K562 (cell line): ENCODE measurements at regions not wholly inside any gene's neighbourhood (a gene's known extent, or its start where the extent isn't known, plus 50 kb on each side); places are given as distances from the start of the nearest gene placed in this dataset.

Experiments used
- ATAC-seq: fragments of 200-7000 bp; cut with Tn5 transposase; 3 replicates; pipeline ENCODE4 v1.9.1; 2020; ENCODE audit warnings: moderate library complexity
- BruUV-seq: library from RNA; stranded (reverse); fragments of 400-500 nt; replicated peaks from 2 replicates; lab custom pipeline; 2021; lab: Mats Ljungman, UMichigan
- CTCF ChIA-PET: fragments of 300-600 bp; formaldehyde crosslinking; extraction: SDS; loops from one replicate; lab custom pipeline; 2021; ENCODE audit warnings: low intra/inter-chr PET ratio; lab: Yijun Ruan, JAX
- POLR2A ChIA-PET: fragments of 300-600, 350-650 bp; sonication (Branson Sonifier 250); formaldehyde crosslinking; extraction: SDS; loops from one replicate; lab custom pipeline; 2021; ENCODE audit warnings: antibody characterized with exemption, inconsistent platforms; lab: Yijun Ruan, JAX
- DNase-seq, 4 experiments: peaks; one replicate each; pipeline versions ENCODE4 v3.0.0 to v3.0.0-alpha.2; 2011 to 2018; ENCODE audit warnings: low spot score in 3 of 4, mixed read lengths in 3 of 4; ENCODE audit errors: extremely low read depth in 1 of 4
- FAIRE-seq: peaks from 2 replicates; lab custom pipeline; 2011; peaks lifted over from hg19 to GRCh38; lab: Jason Lieb, UNC
- H2AFZ ChIP-seq: 2 replicates; pipeline ENCODE4 v1.6.0; 2011; ENCODE audit warnings: low read depth, low read length, control low read depth, inconsistent platforms
- H3K27ac ChIP-seq: fragments of 200-600 bp; 3 replicates; pipeline ENCODE4 v1.8.0; 2011; ENCODE audit warnings: low read depth, mild to moderate bottlenecking, control low read depth, inconsistent platforms, low read length, moderate library complexity, mixed read lengths; ENCODE audit errors: extremely low read depth
- H3K27me3 ChIP-seq, 2 experiments: fragments of 300-600 bp in 1 of 2; 2 replicates in 1 of 2; 3 replicates in 1 of 2; pipeline versions ENCODE4 v1.6.0 to v1.8.0; 2011; ENCODE audit warnings: inconsistent platforms in 2 of 2, low read length in 2 of 2, mild to moderate bottlenecking in 1 of 2, mixed read lengths in 1 of 2, moderate library complexity in 1 of 2; ENCODE audit not compliant: control insufficient read depth in 2 of 2, insufficient read depth in 2 of 2
- H3K36me3 ChIP-seq: fragments of 300-600 bp; 3 replicates; pipeline ENCODE4 v1.8.0; 2011; ENCODE audit warnings: mild to moderate bottlenecking, low read length, inconsistent platforms; ENCODE audit not compliant: control insufficient read depth, insufficient read depth
- H3K4me1 ChIP-seq, 2 experiments: fragments of 200-600 bp in 1 of 2; replicated peaks in 1 of 2; 2 replicates in 1 of 2; 3 replicates in 1 of 2; pipeline versions ENCODE4 v1.5.1 to v1.8.0; 2011; ENCODE audit warnings: inconsistent platforms in 2 of 2, low read length in 2 of 2, mild to moderate bottlenecking in 1 of 2, mixed read lengths in 1 of 2, moderate library complexity in 1 of 2; ENCODE audit not compliant: control insufficient read depth in 2 of 2, insufficient read depth in 2 of 2
- H3K4me2 ChIP-seq: 2 replicates; pipeline ENCODE4 v1.6.1; 2011; ENCODE audit warnings: low read length, control low read depth, inconsistent platforms, mixed read lengths; ENCODE audit not compliant: insufficient read depth
- H3K4me3 ChIP-seq: fragments of 200-600 bp; sonication (generic), shearing (Covaris generic); 2 replicates; pipeline ENCODE4 v1.5.1; 2016; ENCODE audit warnings: control low read depth, inconsistent platforms
- H3K79me2 ChIP-seq: fragments of 200-600 bp; 3 replicates; pipeline ENCODE4 v1.8.0; 2011; ENCODE audit warnings: low read length, inconsistent platforms; ENCODE audit not compliant: control insufficient read depth, insufficient read depth
- H3K9ac ChIP-seq, 2 experiments: 2 replicates each; pipeline versions ENCODE4 v1.6.0 to v1.6.1; 2011; ENCODE audit warnings: low read depth in 2 of 2, low read length in 2 of 2, control low read depth in 1 of 2, inconsistent platforms in 1 of 2, mild to moderate bottlenecking in 1 of 2, mixed read lengths in 1 of 2; ENCODE audit not compliant: insufficient read depth in 1 of 2
- H3K9me1 ChIP-seq: one replicate; pipeline ENCODE4 v1.6.0; 2011; ENCODE audit warnings: inconsistent platforms, mild to moderate bottlenecking, low read length, moderate library complexity; ENCODE audit not compliant: control insufficient read depth, insufficient read depth
- H3K9me3 ChIP-seq: replicated peaks from 2 replicates; pipeline ENCODE4 v1.5.1; 2011; ENCODE audit warnings: low read depth, low read length, inconsistent platforms; ENCODE audit not compliant: control insufficient read depth, insufficient read depth
- H4K20me1 ChIP-seq: replicated peaks from 2 replicates; pipeline ENCODE4 v1.6.1; 2011; ENCODE audit warnings: low read length, inconsistent platforms, mixed read lengths; ENCODE audit not compliant: control insufficient read depth, insufficient read depth
- BRD4 ChIP-seq: fragments of 200-600 bp; sonication (generic); IDR thresholded peaks from 2 replicates; pipeline ENCODE4 v1.6.1; 2017; ENCODE audit warnings: inconsistent platforms
- COPS2 ChIP-seq: fragments of 450-650 bp; conservative IDR thresholded peaks from 2 replicates; pipeline ENCODE4 v1.6.1; 2016; ENCODE audit warnings: mild to moderate bottlenecking, moderate library complexity
- ETV6 ChIP-seq, 3 experiments: fragments of 150-350 bp in 1 of 3; sonication (generic) in 1 of 3; formaldehyde crosslinking in 1 of 3; IDR thresholded peaks; 2 replicates each; pipeline versions ENCODE4 v1.6.1 to v1.8.0; 2014 to 2022; ENCODE audit warnings: borderline replicate concordance in 2 of 3, low read depth in 2 of 3, antibody characterized with exemption in 1 of 3, low read length in 1 of 3, mild to moderate bottlenecking in 1 of 3, missing genetic modification reagents in 1 of 3
- FIP1L1 ChIP-seq: fragments of 200-400 bp; formaldehyde crosslinking; IDR thresholded peaks from 2 replicates; pipeline ENCODE4 v1.6.1; 2018; ENCODE audit warnings: mild to moderate bottlenecking, low read depth, low read length; ENCODE audit not compliant: poor library complexity, severe bottlenecking
- GTF2E2 ChIP-seq: fragments of 200-800 bp; sonication (Bioruptor generic); IDR thresholded peaks from 2 replicates; pipeline ENCODE4 v1.6.1; 2016; ENCODE audit warnings: missing genetic modification characterization, missing compliant biosample characterization
- HDAC2 ChIP-seq: fragments of 450-650 bp; IDR thresholded peaks from 2 replicates; pipeline ENCODE4 v1.6.1; 2016; ENCODE audit warnings: mild to moderate bottlenecking
- HNRNPUL1 ChIP-seq: fragments of 200-400 bp; formaldehyde crosslinking; IDR thresholded peaks from 2 replicates; pipeline ENCODE4 v1.6.1; 2017; ENCODE audit warnings: low read length
- JUN ChIP-seq, 2 experiments: sonication (generic) in 1 of 2; formaldehyde crosslinking in 1 of 2; IDR thresholded peaks; 2 replicates each; pipeline versions ENCODE4 v1.6.1 to v1.8.0; 2012 to 2022; ENCODE audit warnings: borderline replicate concordance in 2 of 2, mild to moderate bottlenecking in 2 of 2, improper control_type of control experiment in 1 of 2, low read depth in 1 of 2, low read length in 1 of 2, missing genetic modification reagents in 1 of 2
- NBN ChIP-seq: fragments of 450-650 bp; IDR thresholded peaks from 2 replicates; pipeline ENCODE4 v1.6.1; 2016; ENCODE audit warnings: low read depth, mild to moderate bottlenecking
- RAD51 ChIP-seq: fragments of 450-650 bp; IDR thresholded peaks from 2 replicates; pipeline ENCODE4 v1.7.1; 2016; ENCODE audit warnings: low read depth, mild to moderate bottlenecking, borderline replicate concordance
- RBFOX2 ChIP-seq: fragments of 200-400 bp; formaldehyde crosslinking; IDR thresholded peaks from 2 replicates; pipeline ENCODE4 v1.6.1; 2017; ENCODE audit warnings: low read depth, mild to moderate bottlenecking, low read length, moderate library complexity
- TOE1 ChIP-seq, 2 experiments: fragments of 450-650 bp in 1 of 2; sonication (generic) in 1 of 2; formaldehyde crosslinking in 1 of 2; IDR thresholded peaks; 2 replicates each; pipeline versions ENCODE4 v1.7.1 to v1.8.0; 2016 to 2022; ENCODE audit warnings: borderline replicate concordance in 2 of 2, mild to moderate bottlenecking in 2 of 2, antibody characterized with exemption in 1 of 2, inconsistent platforms in 1 of 2, low read depth in 1 of 2, missing genetic modification reagents in 1 of 2, moderate library complexity in 1 of 2
- ZBTB12 ChIP-seq: fragments of 250-450 bp; sonication (Bioruptor Pico); IDR thresholded peaks from 2 replicates; pipeline ENCODE4 v1.4.0; 2020
- ZNF174 ChIP-seq: fragments of 250-450 bp; sonication (Bioruptor Pico); IDR thresholded peaks from 2 replicates; pipeline ENCODE4 v1.4.0; 2020; ENCODE audit warnings: mild to moderate bottlenecking
- ZNF280B ChIP-seq: fragments of 250-450 bp; sonication (Bioruptor Pico); IDR thresholded peaks from 2 replicates; pipeline ENCODE4 v1.5.1; 2021; ENCODE audit warnings: mild to moderate bottlenecking
- ZNF695 ChIP-seq: fragments of 450-650 bp; formaldehyde crosslinking; IDR thresholded peaks from 2 replicates; pipeline ENCODE4 v1.4.0; 2020; ENCODE audit warnings: mild to moderate bottlenecking, moderate library complexity
- WGBS: fragments of 100-300 bp; shearing (Covaris generic); methylation state at CpG from one replicate; pipeline ENCODE4 v1.1.6; 2016; ENCODE audit warnings: low coverage, mixed read lengths; ENCODE audit not compliant: insufficient coverage; ENCODE audit errors: missing lambda C conversion rate; 5-methylcytosine and 5-hydroxymethylcytosine counted together
- in situ Hi-C: fragments of 300-500 bp; cut with MboI; formaldehyde crosslinking; loops from 4 replicates; pipeline ENCODE4 v1.15.0; 2018; ENCODE audit warnings: inconsistent platforms, mixed read lengths
- intact Hi-C: fragments of 100-400 bp; cut with micrococcal nuclease; formaldehyde crosslinking; loops from 2 replicates; pipeline ENCODE4 v1.14.2; 2022
- TF ChIP-seq, protein P1 (sequence below): fragments of 200-800 bp; sonication (Bioruptor generic); IDR thresholded peaks from 2 replicates; pipeline ENCODE4 v1.6.1; 2017; ENCODE audit warnings: missing genetic modification characterization, missing compliant biosample characterization
- TF ChIP-seq, protein P2 (sequence below): sonication (generic); formaldehyde crosslinking; IDR thresholded peaks from 2 replicates; pipeline ENCODE4 v1.5.0; 2020; ENCODE audit warnings: missing genetic modification reagents

DNA sequence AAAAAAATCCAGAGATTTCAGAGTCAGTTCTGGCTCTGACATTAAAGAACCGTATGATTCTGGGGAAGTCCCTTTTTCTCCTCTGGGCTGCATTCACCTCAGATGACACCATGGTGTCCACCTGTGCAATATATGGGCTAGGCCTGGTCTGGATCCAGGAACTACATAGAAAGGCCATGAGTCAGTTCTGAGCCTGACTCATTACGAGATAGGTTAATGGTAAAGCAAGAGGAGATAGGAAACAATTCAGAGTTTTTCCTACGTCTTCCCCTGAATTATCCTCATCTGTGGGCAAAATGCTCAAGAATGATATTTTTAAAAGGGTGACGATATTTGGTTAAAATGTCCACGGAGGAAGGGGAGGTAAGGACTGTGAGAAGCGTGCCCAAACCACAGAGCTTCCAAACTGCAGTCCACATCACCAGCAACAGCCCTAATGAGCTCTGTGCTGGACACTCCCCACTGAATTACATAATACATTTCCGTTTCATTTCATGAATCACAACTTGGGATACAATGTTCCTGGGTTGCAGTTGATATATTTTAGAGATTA lies 180.1 kb upstream of the OSR1 start:
- H3K4me1 ChIP-seq, result no peaks in the 10 kb centered on the region
- TF ChIP-seq, protein P1, sequence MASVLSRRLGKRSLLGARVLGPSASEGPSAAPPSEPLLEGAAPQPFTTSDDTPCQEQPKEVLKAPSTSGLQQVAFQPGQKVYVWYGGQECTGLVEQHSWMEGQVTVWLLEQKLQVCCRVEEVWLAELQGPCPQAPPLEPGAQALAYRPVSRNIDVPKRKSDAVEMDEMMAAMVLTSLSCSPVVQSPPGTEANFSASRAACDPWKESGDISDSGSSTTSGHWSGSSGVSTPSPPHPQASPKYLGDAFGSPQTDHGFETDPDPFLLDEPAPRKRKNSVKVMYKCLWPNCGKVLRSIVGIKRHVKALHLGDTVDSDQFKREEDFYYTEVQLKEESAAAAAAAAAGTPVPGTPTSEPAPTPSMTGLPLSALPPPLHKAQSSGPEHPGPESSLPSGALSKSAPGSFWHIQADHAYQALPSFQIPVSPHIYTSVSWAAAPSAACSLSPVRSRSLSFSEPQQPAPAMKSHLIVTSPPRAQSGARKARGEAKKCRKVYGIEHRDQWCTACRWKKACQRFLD (CRISPR knock-in tag), result no peak
- no peak for TF ChIP-seq ZNF280B (CRISPR knock-in tag)
- no peak for TF ChIP-seq NBN
- TF ChIP-seq ETV6 (IDR thresholded peaks at IDR 0.05; ENCODE audit: borderline replicate concordance in 1 of 2, low read depth in 2 of 2, low read length in 1 of 2), result no peak
- TF ChIP-seq ETV6 (CRISPR knock-in tag; IDR thresholded peaks at IDR 0.05; ENCODE audit: borderline replicate concordance), result no peak
- TF ChIP-seq ZBTB12, result no peak
- TF ChIP-seq GTF2E2, result no peak
- no peak for TF ChIP-seq ZNF174 (CRISPR knock-in tag)
- no peak for TF ChIP-seq RBFOX2
- TF ChIP-seq, protein P2, sequence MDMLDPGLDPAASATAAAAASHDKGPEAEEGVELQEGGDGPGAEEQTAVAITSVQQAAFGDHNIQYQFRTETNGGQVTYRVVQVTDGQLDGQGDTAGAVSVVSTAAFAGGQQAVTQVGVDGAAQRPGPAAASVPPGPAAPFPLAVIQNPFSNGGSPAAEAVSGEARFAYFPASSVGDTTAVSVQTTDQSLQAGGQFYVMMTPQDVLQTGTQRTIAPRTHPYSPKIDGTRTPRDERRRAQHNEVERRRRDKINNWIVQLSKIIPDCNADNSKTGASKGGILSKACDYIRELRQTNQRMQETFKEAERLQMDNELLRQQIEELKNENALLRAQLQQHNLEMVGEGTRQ, result no peak
- no peak for TF ChIP-seq HNRNPUL1
- no peak for TF ChIP-seq ZNF695 (CRISPR knock-in tag)
- TF ChIP-seq JUN (IDR thresholded peaks at IDR 0.05; ENCODE audit: borderline replicate concordance, low read depth, low read length), result no peak
- no peak for TF ChIP-seq JUN (CRISPR knock-in tag; IDR thresholded peaks at IDR 0.05; ENCODE audit: borderline replicate concordance)
- TF ChIP-seq HDAC2, result no peak
- TF ChIP-seq COPS2, result no peak
- TF ChIP-seq BRD4, result no peak
- no peak for TF ChIP-seq TOE1 (IDR thresholded peaks at IDR 0.05; ENCODE audit: borderline replicate concordance)
- TF ChIP-seq TOE1 (CRISPR knock-in tag; IDR thresholded peaks at IDR 0.05; ENCODE audit: borderline replicate concordance, low read depth), result no peak
- TF ChIP-seq FIP1L1, result no peak
- TF ChIP-seq RAD51, result no peak
- TF ChIP-seq, all 486 proteins: peak for 0
- H3K4me3 ChIP-seq, result no peak overlapping the region
- no peaks in the 10 kb centered on the region for H3K36me3 ChIP-seq
- WGBS, result 0% methylated on average over 7 of the region's 7 CpGs
- no peak overlapping the region for H2AFZ ChIP-seq
- POLR2A ChIA-PET, result no interaction called here
- no peak overlapping the region for H3K27ac ChIP-seq
- in situ Hi-C loops (no loop called here), intact Hi-C loops (no loop called here)
- no peak overlapping the region for H3K9ac ChIP-seq
- ATAC-seq, result no peak
- H3K79me2 ChIP-seq, result no peaks in the 10 kb centered on the region
- CTCF ChIA-PET, result no interaction called here
- H4K20me1 ChIP-seq, result no peaks in the 10 kb centered on the region
- no TSS peak for BruUV-seq
- no peak for FAIRE-seq
- no peaks in the 10 kb centered on the region for H3K27me3 ChIP-seq
- H3K9me1 ChIP-seq, result no peaks in the 10 kb centered on the region
- no peaks in the 10 kb centered on the region for H3K9me3 ChIP-seq
- DNase-seq, result no peak
- H3K4me2 ChIP-seq, result no peak overlapping the region
